Spinal cord (tissue), 9 donors: ENCODE measurements at regions not wholly inside any gene's neighbourhood (a gene's known extent, or its start where the extent isn't known, plus 50 kb on each side); places are given as distances from the start of the nearest gene placed in this dataset.
"Not testable (repeated sequence)": the region's sequence is repeated elsewhere in the genome, so short reads cannot be mapped to it uniquely, and the experiment has no call there.

Experiments used
- DNase-seq, 6 donors: peaks; one replicate each; pipeline versions ENCODE4 v3.0.0 to v3.0.0-alpha.2; 2013 to 2015; ENCODE audit warnings: low spot score in 6 of 6, low read depth in 4 of 6
- H3K27ac ChIP-seq: one replicate; pipeline ENCODE4 v1.5.1; 2013; ENCODE audit warnings: low read depth, low read length, control low read depth
- H3K27me3 ChIP-seq: one replicate; pipeline ENCODE4 v1.6.1; 2013; ENCODE audit warnings: low read length; ENCODE audit not compliant: control insufficient read depth, insufficient read depth
- H3K36me3 ChIP-seq: one replicate; pipeline ENCODE4 v1.6.1; 2013; ENCODE audit warnings: low read length; ENCODE audit not compliant: control insufficient read depth, insufficient read depth
- H3K4me1 ChIP-seq: one replicate; pipeline ENCODE4 v1.6.1; 2013; ENCODE audit warnings: low read length; ENCODE audit not compliant: control insufficient read depth, insufficient read depth
- H3K4me3 ChIP-seq: one replicate; pipeline ENCODE4 v1.5.1; 2013; ENCODE audit warnings: low read depth, low read length, control low read depth
- H3K9me3 ChIP-seq: one replicate; pipeline ENCODE4 v1.6.1; 2013; ENCODE audit warnings: low read length; ENCODE audit not compliant: control insufficient read depth, insufficient read depth
- WGBS: methylation state at CpG from one replicate; pipeline ENCODE4 v1.1.5; 2013; ENCODE audit warnings: missing lambda C conversion rate; ENCODE audit not compliant: insufficient coverage; 5-methylcytosine and 5-hydroxymethylcytosine counted together
- donor health status: healthy.

DNA sequence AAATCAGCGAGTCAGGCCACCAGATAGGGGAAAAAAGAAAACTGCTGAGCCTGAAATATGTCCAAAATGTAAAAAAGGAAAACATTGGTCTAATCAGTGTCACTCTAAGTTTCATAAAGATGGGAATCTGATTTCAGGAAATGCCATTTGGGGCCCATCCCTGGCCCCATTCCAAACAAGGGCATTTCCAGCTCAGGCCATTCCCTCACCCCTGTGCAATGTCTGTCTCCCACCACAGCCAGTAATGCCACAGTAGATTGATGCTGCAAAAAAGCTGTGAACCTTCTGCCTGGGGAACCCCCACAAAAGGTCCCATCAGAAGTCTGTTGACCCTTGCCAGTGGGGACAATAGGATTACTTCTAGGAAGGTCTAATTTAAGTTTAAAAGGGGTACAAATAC is 199.6 kb downstream of the YTHDC2 start:
- Histone ChIP-seq H3K27me3 (no peaks in the 10 kb centered on the region), H3K4me1 (no peaks in the 10 kb centered on the region), H3K27ac (no peak overlapping the region), H3K36me3 (no peaks in the 10 kb centered on the region), H3K4me3 (no peak overlapping the region), H3K9me3 (no peaks in the 10 kb centered on the region)
- WGBS, result no CpG with 5 or more reads among the region's 1 CpG
- DNase-seq, result no peak

DNA sequence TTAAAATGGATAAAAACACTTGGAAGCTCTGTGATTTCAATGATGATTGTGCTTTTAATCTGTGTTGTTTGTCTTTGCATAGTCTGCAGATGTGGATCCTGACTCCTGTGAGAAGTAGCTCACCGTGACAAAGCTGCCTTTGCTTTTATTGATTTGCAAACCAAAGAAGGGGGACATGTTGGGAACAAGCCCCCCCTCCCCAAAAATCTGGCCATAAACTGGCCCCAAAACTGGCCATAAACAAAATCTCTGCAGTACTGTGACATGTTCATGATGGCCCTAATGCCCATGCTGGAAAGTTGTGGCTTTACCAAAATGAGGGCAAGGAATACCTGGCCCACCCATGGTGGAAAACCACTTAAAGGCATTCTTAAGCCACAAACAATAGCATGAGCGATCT is 202.4 kb downstream of the YTHDC2 start:
- not testable (repeated sequence) for H3K36me3 ChIP-seq, H3K27ac ChIP-seq, DNase-seq, H3K9me3 ChIP-seq, H3K4me3 ChIP-seq, H3K27me3 ChIP-seq, H3K4me1 ChIP-seq
- WGBS, result no CpG with 5 or more reads among the region's 2 CpGs

DNA sequence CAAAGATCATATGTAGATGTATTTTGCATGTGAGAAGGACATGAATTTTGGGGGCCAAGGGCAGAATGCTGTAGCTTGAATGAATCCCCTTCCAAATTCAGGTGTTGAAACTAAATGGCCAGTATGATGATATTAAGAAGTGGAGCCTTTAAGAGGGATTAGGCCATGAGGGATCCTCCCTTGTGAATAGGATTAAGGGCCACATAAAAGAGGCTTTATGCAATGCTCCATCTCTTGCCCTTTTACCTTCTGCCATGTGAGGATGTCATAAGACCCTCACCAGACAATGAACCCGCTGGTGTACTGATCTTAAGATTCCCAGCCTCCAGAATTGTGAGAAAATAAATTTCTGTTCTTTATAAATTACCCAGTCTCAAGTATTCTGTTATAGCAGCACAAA is 206.1 kb downstream of the YTHDC2 start:
- Histone ChIP-seq H3K4me1 (no peaks in the 10 kb centered on the region), H3K36me3 (no peaks in the 10 kb centered on the region), H3K27ac (no peak overlapping the region), H3K9me3 (no peaks in the 10 kb centered on the region), H3K27me3 (no peaks in the 10 kb centered on the region), H3K4me3 (no peak overlapping the region)
- WGBS, result no CpG with 5 or more reads among the region's 1 CpG
- no peak for DNase-seq

DNA sequence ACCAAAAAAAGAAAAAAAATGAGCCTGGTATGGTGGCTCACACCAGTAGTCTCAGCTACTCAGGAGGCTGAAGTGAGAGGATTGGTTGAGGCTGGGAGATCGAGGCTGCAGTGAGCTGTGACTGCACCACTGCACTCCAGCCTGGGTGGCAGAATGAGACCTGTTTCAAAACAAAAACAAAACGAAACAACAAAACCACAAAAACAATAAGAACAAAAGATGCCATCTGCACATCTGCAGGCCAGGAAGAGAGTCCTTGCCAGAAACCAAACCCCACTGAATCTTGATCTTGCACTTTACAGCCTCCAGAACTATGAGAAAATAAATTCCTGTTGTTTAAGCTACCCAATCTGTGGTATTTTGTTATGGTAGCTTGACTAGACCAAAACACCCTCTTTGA is 207.7 kb downstream of the YTHDC2 start:
- no peaks in the 10 kb centered on the region for H3K27me3 ChIP-seq
- no peak overlapping the region for H3K27ac ChIP-seq
- WGBS, result no CpG with 5 or more reads among the region's 2 CpGs
- no peaks in the 10 kb centered on the region for H3K9me3 ChIP-seq
- no peaks in the 10 kb centered on the region for H3K36me3 ChIP-seq
- no peaks in the 10 kb centered on the region for H3K4me1 ChIP-seq
- H3K4me3 ChIP-seq, result no peak overlapping the region
- DNase-seq, result no peak

DNA sequence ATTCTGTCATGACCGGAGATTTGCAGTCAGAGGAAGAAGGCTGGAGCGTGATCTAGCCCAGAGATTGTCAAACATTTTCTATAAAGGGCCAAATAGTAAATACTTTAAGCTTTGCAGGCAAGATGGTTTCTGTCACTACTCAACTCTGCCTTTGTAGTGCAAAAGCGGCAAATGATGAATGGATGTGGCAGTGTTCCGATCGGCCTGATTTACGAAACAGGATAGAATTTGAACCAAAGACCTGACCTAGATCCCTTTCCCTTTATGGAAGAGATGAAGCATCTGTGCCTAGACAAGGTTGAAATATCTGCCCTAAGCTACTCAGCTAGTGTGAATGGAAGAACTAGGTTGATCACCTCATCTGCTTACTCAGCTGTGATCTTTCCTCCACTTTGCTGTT is 209.5 kb downstream of the YTHDC2 start:
- no peaks in the 10 kb centered on the region for H3K36me3 ChIP-seq
- no peaks in the 10 kb centered on the region for H3K4me1 ChIP-seq
- DNase-seq, result no peak
- no peaks in the 10 kb centered on the region for H3K9me3 ChIP-seq
- no peaks in the 10 kb centered on the region for H3K27me3 ChIP-seq
- H3K27ac ChIP-seq, result no peak overlapping the region
- WGBS, result no CpG with 5 or more reads among the region's 6 CpGs
- H3K4me3 ChIP-seq, result no peak overlapping the region

DNA sequence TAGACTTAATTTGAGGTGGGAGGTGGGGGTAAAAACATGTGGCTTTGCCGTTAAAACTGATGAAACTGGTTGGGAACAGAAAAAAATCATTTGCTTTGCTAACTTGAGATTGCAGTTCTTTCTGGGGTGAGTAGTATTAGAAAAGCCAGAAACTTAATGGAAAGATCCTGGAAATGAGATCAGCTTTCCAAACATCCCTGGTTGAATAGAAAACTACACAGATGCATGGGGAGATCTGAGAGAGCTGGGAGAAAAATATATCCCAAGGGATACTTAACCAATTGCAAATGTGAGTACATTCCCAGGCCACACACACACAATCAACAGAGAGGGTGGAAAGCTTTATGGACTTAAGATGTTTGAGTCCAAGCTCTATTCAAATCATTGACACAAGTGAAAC is 222.3 kb downstream of the YTHDC2 start:
- Histone ChIP-seq H3K4me1 (no peaks in the 10 kb centered on the region), H3K27ac (no peak overlapping the region), H3K27me3 (no peaks in the 10 kb centered on the region), H3K4me3 (no peak overlapping the region), H3K36me3 (no peaks in the 10 kb centered on the region), H3K9me3 (no peaks in the 10 kb centered on the region)
- DNase-seq, result peak in 1 of 6 donors; percentile 10
- 86% methylated on average over 1 of the region's 1 CpG for WGBS

DNA sequence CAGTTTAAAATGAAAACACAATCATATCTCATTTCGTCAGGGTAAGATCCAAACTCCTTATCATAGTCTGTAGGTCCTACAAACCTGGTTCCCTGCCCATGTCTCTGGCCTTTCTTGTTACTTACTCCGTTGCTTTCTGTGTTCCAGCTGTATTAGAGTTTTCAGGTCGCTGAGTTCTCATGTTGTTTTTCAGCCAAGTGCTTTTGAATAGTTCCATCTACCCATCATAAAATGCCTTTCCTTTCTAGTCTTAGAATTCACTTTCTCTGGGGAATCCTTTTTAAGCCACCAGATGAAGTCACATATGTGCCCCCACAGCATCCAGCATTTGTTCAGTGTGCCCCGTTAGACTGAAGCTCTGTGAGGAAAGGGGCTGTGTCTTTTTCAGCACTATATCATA is 228.7 kb downstream of the YTHDC2 start:
- 33% methylated on average over 3 of the region's 4 CpGs for WGBS
- H3K27ac ChIP-seq, result no peak overlapping the region
- no peak overlapping the region for H3K4me3 ChIP-seq
- no peak for DNase-seq
- no peaks in the 10 kb centered on the region for H3K9me3 ChIP-seq
- H3K36me3 ChIP-seq, result no peaks in the 10 kb centered on the region
- no peaks in the 10 kb centered on the region for H3K4me1 ChIP-seq
- no peaks in the 10 kb centered on the region for H3K27me3 ChIP-seq

DNA sequence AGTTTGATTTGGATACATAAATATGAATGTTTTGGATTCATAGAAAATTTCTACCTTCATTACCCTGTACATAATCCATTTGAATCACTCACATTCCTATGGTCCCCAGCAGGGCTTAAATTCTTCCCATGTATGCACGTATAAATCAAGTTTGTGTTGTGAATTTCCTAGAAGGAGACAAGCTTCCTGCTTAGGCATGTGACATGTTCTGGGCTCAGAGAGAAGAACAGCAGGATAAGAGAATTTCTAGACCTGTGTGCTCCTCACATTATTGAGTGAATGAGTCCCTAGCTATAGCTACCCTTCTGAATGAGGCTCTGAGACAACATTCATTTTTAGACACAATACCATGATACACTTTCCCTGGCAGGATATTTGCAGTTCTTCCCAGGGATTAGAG is 229.1 kb downstream of the YTHDC2 start:
- no CpG with 5 or more reads among the region's 1 CpG for WGBS
- H3K4me3 ChIP-seq, result no peak overlapping the region
- H3K27me3 ChIP-seq, result no peaks in the 10 kb centered on the region
- DNase-seq, result peak in 1 of 6 donors; percentile 42
- no peaks in the 10 kb centered on the region for H3K9me3 ChIP-seq
- no peak overlapping the region for H3K27ac ChIP-seq
- no peaks in the 10 kb centered on the region for H3K4me1 ChIP-seq
- H3K36me3 ChIP-seq, result no peaks in the 10 kb centered on the region

DNA sequence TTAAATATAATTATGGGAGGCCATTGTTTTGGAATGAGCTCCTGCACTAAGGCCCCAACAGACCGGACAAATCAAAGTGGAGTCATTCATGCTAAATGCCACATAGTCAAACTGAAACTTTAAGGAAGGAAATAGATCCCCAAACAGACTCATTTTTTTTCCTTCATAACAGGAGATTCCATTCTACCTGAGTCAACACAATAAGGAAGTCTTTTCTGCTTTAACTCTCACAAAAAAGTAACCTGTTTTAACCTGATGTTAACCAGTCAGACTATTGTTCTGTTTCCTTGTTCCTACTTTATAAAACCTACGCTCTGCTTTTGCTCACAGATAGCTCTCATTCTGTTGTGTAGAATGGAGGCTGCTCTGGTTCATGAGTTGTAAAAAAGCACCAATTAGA is 234.9 kb downstream of the YTHDC2 start:
- H3K36me3 ChIP-seq, result no peaks in the 10 kb centered on the region
- H3K4me3 ChIP-seq, result no peak overlapping the region
- DNase-seq, result no peak
- no peaks in the 10 kb centered on the region for H3K9me3 ChIP-seq
- H3K4me1 ChIP-seq, result no peaks in the 10 kb centered on the region
- 100% methylated on average over 1 of the region's 2 CpGs for WGBS
- H3K27ac ChIP-seq, result no peak overlapping the region
- no peaks in the 10 kb centered on the region for H3K27me3 ChIP-seq

DNA sequence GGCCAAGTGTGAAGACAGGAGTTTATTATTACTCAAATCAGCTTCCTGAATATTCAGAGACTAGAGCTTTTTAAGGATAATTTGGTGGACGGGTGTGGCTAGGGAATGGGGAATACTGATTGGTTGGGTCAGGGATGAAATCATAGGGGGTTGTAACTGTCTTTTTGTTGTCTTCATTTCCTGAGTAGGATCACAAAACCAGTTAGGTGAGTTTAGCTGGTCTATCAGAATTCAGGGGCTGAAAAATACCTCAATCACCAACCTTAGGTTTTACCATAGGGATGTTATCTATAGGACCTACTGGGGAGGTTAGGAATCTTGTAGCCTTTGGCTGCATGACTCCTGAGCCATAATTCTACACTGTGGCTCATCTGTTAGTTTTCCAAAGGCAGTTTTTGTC is 235.8 kb downstream of the YTHDC2 start:
- no peak overlapping the region for H3K27ac ChIP-seq
- H3K36me3 ChIP-seq, result no peaks in the 10 kb centered on the region
- no peaks in the 10 kb centered on the region for H3K4me1 ChIP-seq
- DNase-seq, result no peak
- H3K9me3 ChIP-seq, result no peaks in the 10 kb centered on the region
- H3K27me3 ChIP-seq, result no peaks in the 10 kb centered on the region
- H3K4me3 ChIP-seq, result no peak overlapping the region
- WGBS, result 100% methylated on average over 1 of the region's 1 CpG
